CD4-positive, alpha-beta T cell (primary cell): ENCODE measurements at regions not wholly inside any gene's neighbourhood (a gene's known extent, or its start where the extent isn't known, plus 50 kb on each side); places are given as distances from the start of the nearest gene placed in this dataset.

ENCODE experiments used
- ATAC-seq: fragments of 200-7000 bp; cut with Tn5 transposase; one replicate; pipeline ENCODE4 v1.10.0; 2022; ENCODE audit warnings: mild to moderate bottlenecking; ENCODE audit not compliant: poor library complexity
- CTCF ChIA-PET: fragments of 350-600 bp; sonication (Branson Sonifier 250); formaldehyde crosslinking; loops from one replicate; lab custom pipeline; 2021; ENCODE audit warnings: antibody characterized with exemption, inconsistent platforms; lab: Charles Lee
- POLR2A ChIA-PET: fragments of 350-600 bp; sonication (Branson Sonifier 250); formaldehyde crosslinking; loops from one replicate; lab custom pipeline; 2021; ENCODE audit warnings: antibody characterized with exemption, inconsistent platforms; lab: Charles Lee
- DNase-seq, 14 experiments: peaks; one replicate each; pipeline ENCODE4 v3.0.0-alpha.2; 2013 to 2020; ENCODE audit warnings: mixed read lengths in 2 of 14
- H3K27ac ChIP-seq, 2 donors: one replicate each; pipeline versions ENCODE4 v1.5.1 to v1.7.0; 2013; ENCODE audit warnings: low read length in 2 of 2, low read depth in 1 of 2, mild to moderate bottlenecking in 1 of 2
- H3K27me3 ChIP-seq, 2 experiments: 1 replicate in 1 of 2; 2 replicates in 1 of 2; pipeline versions ENCODE4 v1.6.1 to v1.7.0; 2013; ENCODE audit warnings: low read length in 2 of 2, control low read depth in 1 of 2, mild to moderate bottlenecking in 1 of 2, moderate library complexity in 1 of 2; ENCODE audit not compliant: insufficient read depth in 2 of 2, control insufficient read depth in 1 of 2
- H3K36me3 ChIP-seq: one replicate; pipeline ENCODE4 v1.6.1; 2013; ENCODE audit warnings: low read length, control low read depth; ENCODE audit not compliant: insufficient read depth
- H3K4me1 ChIP-seq: one replicate; pipeline ENCODE4 v1.6.1; 2013; ENCODE audit warnings: low read length, control low read depth; ENCODE audit not compliant: insufficient read depth
- H3K4me3 ChIP-seq: one replicate; pipeline ENCODE4 v1.5.1; 2013; ENCODE audit warnings: mild to moderate bottlenecking, low read length, moderate library complexity
- H3K9me3 ChIP-seq, 2 experiments: 1 replicate in 1 of 2; 2 replicates in 1 of 2; pipeline versions ENCODE4 v1.6.1 to v1.7.0; 2013; ENCODE audit warnings: low read length in 2 of 2, mild to moderate bottlenecking in 2 of 2, control low read depth in 1 of 2, moderate library complexity in 1 of 2; ENCODE audit not compliant: control insufficient read depth in 1 of 2, insufficient read depth in 1 of 2
- H3K27ac Mint-ChIP-seq: one replicate; pipeline ENCODE4 v1.8.0; 2020; ENCODE audit warnings: mixed read lengths
- H3K27me3 Mint-ChIP-seq: one replicate; pipeline ENCODE4 v1.8.0; 2021; ENCODE audit warnings: mixed read lengths
- H3K36me3 Mint-ChIP-seq: one replicate; pipeline ENCODE4 v1.8.0; 2021; ENCODE audit warnings: low read depth, mixed read lengths
- H3K4me1 Mint-ChIP-seq: one replicate; pipeline ENCODE4 v1.8.0; 2021; ENCODE audit warnings: low read depth, mixed read lengths
- H3K4me3 Mint-ChIP-seq: one replicate; pipeline ENCODE4 v1.8.0; 2020; ENCODE audit warnings: mild to moderate bottlenecking, mixed read lengths
- H3K9me3 Mint-ChIP-seq: one replicate; pipeline ENCODE4 v1.8.0; 2020; ENCODE audit warnings: mixed read lengths
- CTCF ChIP-seq: fragments of 200-600 bp; IDR thresholded peaks from one replicate; pipeline ENCODE4 v1.8.0; 2022; ENCODE audit warnings: antibody characterized with exemption, mild to moderate bottlenecking
- intact Hi-C, 2 experiments: fragments of 100-400 bp; cut with DNase I in 1 of 2; cut with micrococcal nuclease in 1 of 2; formaldehyde crosslinking; loops; one replicate each; pipeline versions ENCODE4 v1.15.1 to v1.9.0; 2023 to 2025; cut with DNase I, micrococcal nuclease

- no peak overlapping the region for H3K4me3 ChIP-seq
- H3K36me3 ChIP-seq, result no peaks in the 10 kb centered on the region
- ATAC-seq, result no peak
- no peak for DNase-seq
- H3K27me3 ChIP-seq, result no peaks in the 10 kb centered on the region
- no peak overlapping the region for H3K27ac ChIP-seq
- no peak overlapping the region for H3K27ac Mint-ChIP-seq
- ChIA-PET CTCF (no interaction called here), POLR2A (no interaction called here)
- no peak overlapping the region for H3K4me3 Mint-ChIP-seq
- H3K36me3 Mint-ChIP-seq, result no peaks in the 10 kb centered on the region
- H3K4me1 Mint-ChIP-seq, result no peaks in the 10 kb centered on the region
- no peaks in the 10 kb centered on the region for H3K9me3 Mint-ChIP-seq
- H3K27me3 Mint-ChIP-seq, result peaks cover 12% of the 10 kb centered on the region
- H3K9me3 ChIP-seq, result no peaks in the 10 kb centered on the region
- H3K4me1 ChIP-seq, result no peaks in the 10 kb centered on the region
- TF ChIP-seq CTCF, result no peak
- intact Hi-C loops, result no loop called here
Observed at GRCh38 chr1:101745551-101746270, 251.0 kb downstream of the OLFM3 start.

GRCh38 chr1:101748077-101748476 is 248.6 kb downstream of the OLFM3 start:
- ATAC-seq (no peak), DNase-seq (no peak)
- no peak for TF ChIP-seq CTCF
- no peaks in the 10 kb centered on the region for H3K36me3 Mint-ChIP-seq
- H3K4me3 ChIP-seq, result no peak overlapping the region
- H3K36me3 ChIP-seq, result no peaks in the 10 kb centered on the region
- intact Hi-C loops, result no loop called here
- ChIA-PET POLR2A (no interaction called here), CTCF (interaction anchor here (1.0 kb wide), 1 partner anchor 19 kb away, joined by 3 read pairs; no protein-coding TSS in a partner anchor)
- no peaks in the 10 kb centered on the region for H3K4me1 Mint-ChIP-seq
- no peak overlapping the region for H3K4me3 Mint-ChIP-seq
- H3K4me1 ChIP-seq, result no peaks in the 10 kb centered on the region
- H3K27me3 Mint-ChIP-seq, result peaks cover 12% of the 10 kb centered on the region
- H3K9me3 ChIP-seq, result no peaks in the 10 kb centered on the region
- H3K9me3 Mint-ChIP-seq, result no peaks in the 10 kb centered on the region
- H3K27ac ChIP-seq, result no peak overlapping the region
- no peak overlapping the region for H3K27ac Mint-ChIP-seq
- no peaks in the 10 kb centered on the region for H3K27me3 ChIP-seq
